NCI-H146 treated with DMSO at 0.1 percent for 48 hours (cell line): ENCODE measurements at regions not wholly inside any gene's neighbourhood (a gene's known extent, or its start where the extent isn't known, plus 50 kb on each side); places are given as distances from the start of the nearest gene placed in this dataset.
A peak's percentile ranks its signal among the peaks of the same experiment; 100 is the strongest.

Source experiments
- DNase-seq: peaks from one replicate; lab custom pipeline; 2025; ENCODE audit not compliant: unreplicated experiment; lab: John Stamatoyannopoulos, UW

- peak; percentile 21 for DNase-seq
These were observed 413.5 kb upstream of the SEL1L start for GRCh38 chr14:81946834-81947798.

- no peak for DNase-seq
These were observed 419.3 kb upstream of the SEL1L start for GRCh38 chr14:81952917-81953316.

DNA sequence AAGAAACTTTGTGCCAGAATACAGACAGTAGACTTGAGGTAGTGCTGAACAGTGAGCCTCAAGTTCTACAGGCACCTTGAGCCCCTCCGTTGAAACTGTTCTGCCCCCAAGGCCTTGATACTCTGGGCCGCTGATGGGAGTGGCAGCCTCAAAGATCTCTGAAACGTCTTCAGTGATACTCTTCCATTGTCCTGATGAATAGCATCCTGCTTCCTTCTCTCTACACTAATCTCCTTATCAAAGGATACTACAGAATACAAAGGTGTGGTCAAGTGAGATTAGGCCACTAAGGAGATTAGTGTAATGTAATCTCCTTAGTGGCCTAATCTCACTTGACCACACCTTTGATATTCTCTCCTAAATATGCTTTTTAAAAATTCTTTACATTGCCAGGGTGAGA lies 419.8 kb upstream of the SEL1L start:
- DNase-seq = no peak

DNA sequence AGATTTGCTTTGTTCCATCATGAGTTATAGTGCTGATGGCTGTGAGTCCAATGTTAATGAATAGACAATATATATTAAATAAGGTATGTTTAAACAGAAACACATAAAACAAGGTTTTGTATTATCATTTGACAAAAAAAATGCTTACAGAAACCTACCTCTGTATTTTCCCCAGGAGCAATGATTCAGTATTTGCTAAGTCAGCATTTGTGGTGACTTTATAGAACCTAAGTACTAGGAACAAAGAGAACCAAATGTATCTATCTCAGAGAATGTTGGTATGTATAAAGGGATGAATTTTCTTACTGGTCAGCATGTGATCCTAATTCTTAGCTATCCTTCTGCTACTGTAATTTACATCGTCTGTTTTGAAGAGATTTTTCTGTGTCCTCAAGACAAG lies 421.5 kb upstream of the SEL1L start:
- DNase-seq = no peak

DNA sequence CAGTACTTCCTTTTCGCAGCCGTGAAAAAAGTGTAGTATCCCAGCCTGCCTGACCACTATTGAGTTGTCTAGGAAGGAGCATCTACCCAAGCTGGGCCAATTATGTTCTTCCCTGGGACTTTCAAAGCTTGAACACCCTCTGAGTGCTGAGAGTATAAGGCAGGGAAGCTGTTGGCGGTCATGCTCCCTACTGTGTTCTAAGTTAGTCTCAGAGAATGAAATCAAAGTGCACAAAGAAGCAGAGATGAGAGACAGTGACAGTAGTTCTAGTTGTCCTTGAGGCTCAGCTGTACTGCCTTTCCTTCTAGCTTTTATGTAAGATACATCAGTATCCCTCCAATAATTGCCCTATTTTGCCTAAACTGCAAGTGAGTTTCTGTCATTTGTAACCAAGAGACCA lies 427.1 kb upstream of the SEL1L start:
- DNase-seq = no peak

DNA sequence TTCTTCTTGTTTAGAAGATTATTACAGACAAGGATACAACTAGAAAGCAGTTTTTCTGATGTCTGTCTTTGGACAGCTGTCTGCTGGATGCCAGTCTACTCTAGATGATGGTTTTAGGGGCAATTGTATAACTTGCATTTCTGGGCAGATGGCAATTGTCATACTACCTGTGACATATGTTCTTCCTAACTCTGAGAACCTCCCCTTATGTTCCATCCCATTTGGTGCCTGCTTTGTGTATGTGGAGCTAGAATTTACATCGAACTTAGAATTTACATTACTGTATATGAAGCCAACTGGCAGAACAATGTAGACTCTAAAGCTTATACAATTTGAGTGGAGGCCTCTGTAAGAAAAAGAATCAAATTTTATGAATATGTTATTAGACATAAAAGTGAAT lies 430.2 kb upstream of the SEL1L start:
- DNase-seq = no peak

GRCh38 chr14:81970307-81970706 lies 436.7 kb upstream of the SEL1L start:
- DNase-seq = no peak

DNA sequence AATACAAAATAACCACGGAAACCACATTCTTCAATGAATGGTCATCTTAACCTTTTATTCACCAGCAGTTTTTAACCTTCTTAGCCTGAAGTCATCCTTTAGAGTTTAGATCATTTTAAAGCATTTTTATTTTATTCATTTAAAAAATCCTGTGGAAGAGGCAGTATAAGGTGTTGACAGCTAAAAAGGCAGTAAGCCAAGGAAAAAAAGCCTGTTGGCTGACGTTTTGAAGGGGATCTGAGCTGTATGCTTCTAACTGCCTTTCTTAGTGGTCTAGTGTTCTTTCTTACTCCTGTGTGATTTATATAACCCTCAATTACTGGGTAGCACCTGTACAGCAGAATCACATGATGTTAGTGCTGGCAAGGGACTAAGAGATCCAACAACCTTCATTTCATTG lies 438.3 kb upstream of the SEL1L start:
- no peak for DNase-seq

DNA sequence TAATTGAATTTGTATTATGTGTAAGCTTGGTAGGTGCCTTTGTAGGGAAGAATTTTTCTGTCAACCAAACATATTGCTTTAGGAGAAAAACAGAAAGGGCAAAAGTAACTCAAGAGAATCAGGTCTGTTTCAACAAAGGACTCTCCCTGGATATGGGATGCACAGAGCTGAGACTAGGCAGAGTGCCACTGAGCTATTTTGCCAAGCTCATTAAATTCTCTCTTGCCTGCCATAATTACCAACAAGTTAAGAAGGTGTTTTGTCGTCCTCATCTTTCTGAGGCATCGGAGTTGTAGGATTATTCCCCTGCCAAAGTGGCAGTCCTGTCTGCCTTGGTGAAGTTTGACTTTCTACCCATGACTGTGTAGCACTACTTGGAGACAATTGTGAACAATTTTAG lies 438.9 kb upstream of the SEL1L start:
- DNase-seq = no peak

DNA sequence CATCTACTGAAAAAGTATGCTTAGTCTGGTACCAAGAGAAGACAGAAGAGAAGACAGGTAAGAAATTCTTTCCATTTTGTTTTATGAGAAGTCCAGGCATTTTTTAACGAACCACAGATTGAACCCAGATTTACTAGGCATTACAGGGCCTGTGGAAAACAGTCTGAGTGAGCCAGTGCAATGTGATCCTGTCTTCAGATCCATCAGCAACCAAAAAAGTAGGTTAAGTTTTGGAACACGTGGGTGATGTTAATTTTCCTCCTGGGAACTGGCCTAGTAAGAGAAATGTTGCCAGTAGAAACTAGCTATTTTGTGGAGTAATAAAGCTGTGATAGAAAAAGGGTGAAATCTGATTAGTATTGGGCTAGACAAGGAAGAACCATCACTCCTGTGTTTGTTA lies 440.9 kb upstream of the SEL1L start:
- DNase-seq = no peak

DNA sequence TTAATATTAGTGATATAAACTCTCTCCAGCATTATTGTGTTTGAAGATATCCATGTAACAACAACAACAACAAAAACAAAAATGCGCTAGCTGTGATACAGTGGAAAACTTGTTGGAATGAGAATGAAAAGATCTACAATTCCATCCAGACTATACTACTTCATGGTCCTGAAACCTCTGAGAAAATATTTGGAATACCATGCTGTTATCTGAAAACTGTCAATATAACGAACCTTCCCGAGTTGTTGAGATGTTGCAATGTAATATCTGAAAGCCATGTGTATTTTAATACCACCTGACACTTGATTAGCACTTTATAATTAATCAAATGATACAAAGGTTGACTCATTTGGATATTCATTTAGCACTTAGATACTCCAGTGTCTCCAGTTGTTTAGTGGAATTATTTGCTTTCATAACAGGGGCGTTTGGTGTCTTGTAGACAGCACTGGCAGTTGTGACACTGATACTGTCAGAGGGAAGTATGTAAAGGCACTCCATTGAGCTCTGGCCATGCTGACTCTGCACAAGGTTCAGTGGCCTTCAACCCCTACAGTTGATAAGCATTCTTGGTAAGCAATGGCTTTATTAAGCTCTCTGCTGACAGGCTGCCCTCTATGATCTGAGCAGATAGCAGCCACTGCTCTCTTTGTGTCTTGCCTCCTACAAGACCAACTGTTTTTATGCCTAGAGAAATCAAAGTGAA lies 447.1 kb upstream of the SEL1L start:
- DNase-seq = no peak

DNA sequence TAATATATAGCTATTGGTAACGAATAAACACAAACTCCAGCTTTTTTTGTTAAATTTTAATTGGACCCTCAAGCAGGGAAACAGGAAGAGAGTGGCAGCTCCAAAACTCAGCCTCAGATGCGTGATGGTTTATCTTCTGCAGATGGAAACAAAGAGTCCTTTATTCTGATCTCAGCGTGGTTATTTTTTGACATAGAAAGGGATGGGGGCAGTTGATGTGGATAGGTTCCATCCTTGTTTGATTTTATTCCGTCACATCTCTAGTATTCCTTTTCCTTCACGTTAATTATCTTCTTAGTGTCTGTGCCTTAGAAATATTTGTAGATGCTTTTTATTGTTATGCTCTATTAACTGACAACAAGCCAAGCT lies 447.6 kb upstream of the SEL1L start:
- no peak for DNase-seq

GRCh38 chr14:81982046-81982445 lies 448.4 kb upstream of the SEL1L start:
- no peak for DNase-seq

- no peak for DNase-seq
These were observed 452.4 kb upstream of the SEL1L start for GRCh38 chr14:81986005-81986404.

GRCh38 chr14:81989211-81989610 lies 455.6 kb upstream of the SEL1L start:
- DNase-seq = no peak

DNA sequence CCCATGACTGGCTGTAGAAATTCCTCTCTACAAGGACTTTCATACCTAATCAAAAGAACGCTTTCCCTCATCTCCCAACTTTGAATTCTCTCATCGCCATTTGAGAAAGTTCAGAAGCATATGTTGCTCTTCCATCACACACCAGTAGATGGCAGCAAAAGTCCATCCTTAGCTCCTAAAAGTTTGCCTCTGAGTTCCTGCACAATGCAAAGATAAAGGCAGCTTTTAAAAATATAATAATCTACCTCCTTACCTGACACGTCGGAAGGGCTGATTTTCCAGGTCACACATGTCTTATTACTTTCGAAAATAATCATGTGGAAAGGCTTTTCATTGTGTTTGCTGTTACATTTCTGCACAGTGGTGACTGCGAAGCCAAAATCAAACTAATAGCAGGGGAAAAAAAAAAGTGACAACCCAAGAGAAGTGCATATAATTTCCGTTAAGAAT lies 456.7 kb upstream of the SEL1L start:
- DNase-seq = peak; percentile 3

- DNase-seq = no peak
These were observed 458.3 kb upstream of the SEL1L start for GRCh38 chr14:81991998-81992397.

GRCh38 chr14:81993432-81993831 lies 459.8 kb upstream of the SEL1L start:
- DNase-seq = no peak

DNA sequence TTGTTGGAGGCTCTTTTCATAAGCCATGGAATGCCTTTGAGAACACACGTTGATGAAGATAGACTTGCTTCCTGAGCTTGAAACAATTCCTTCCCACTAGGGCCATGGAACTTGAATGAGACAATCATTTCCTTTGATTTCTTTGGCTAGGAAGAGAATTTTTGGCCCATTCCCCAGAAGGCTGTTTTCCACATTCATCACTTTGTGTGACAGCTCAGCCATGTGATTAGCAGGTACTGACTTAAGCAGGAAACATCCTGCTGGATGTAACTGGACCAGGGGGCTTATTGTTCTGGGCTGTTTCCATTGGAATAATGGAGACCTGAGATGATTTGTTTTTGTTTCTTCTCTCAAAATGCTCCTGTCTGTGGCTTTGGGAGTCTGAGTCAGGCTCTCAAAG lies 469.8 kb upstream of the SEL1L start:
- no peak for DNase-seq

DNA sequence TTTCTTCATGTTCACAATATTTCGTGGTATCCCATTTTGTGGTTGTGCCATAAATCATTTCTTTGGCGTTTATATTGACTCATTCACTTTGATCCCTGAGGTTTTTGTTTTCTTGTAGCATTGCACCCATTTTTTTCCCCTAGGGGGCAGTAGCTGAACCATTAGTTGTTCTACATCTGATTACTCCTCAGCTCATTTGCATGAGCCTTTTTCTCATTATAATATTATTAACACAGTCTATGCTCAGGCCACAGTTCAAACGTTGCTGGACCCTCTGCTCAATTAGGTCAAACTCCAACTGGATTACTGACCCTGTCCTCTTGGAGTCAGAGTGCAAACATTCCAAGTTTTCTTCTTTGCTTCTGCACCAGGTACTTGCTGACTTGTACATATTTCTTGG lies 475.4 kb upstream of the SEL1L start:
- no peak for DNase-seq

DNA sequence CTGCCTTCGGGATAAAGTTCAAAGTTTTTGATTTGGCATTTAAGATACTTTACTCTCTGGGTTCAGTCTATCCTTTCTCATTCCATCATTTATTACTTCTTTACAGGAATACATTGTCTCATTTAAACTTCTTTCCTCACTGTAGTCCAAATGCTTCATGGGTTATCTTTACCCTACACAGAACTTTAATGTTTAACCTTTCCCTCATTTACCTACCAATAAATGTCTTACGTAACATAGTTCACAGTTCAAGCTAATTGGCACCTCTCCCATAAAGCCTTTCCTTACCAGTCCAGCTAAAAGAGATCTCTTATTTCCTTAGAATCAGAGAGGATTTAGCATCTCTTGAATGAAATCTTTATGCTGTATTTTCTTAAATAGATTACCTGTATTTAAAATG lies 476.3 kb upstream of the SEL1L start:
- DNase-seq = no peak

GRCh38 chr14:82011460-82011859 lies 477.8 kb upstream of the SEL1L start:
- no peak for DNase-seq
